ENCODE measurements at regions not wholly inside any gene's neighbourhood (a gene's known extent, or its start where the extent isn't known, plus 50 kb on each side); places are given as distances from the start of the nearest gene placed in this dataset.

GRCh38 chr11:56909080-56909479 is 79.6 kb upstream of the OR5AK2 start:
- TF ChIP-seq POLR2A (IDR thresholded peaks at IDR 0.05) (no peak), CTCF (IDR thresholded peaks at IDR 0.05) (no peak), POLR2AphosphoS5 (IDR thresholded peaks at IDR 0.05; ENCODE audit: insufficient read depth in 1 of 2, low read depth in 1 of 2) (no peak)
